ENCODE measurements at regions not wholly inside any gene's neighbourhood (a gene's known extent, or its start where the extent isn't known, plus 50 kb on each side); places are given as distances from the start of the nearest gene placed in this dataset.

- Histone ChIP-seq H3K9me3 (ENCODE audit: low read length) (no peaks in the 10 kb centered on the region), H3K36me3 (replicated peaks in 1 of 2; ENCODE audit: control insufficient read depth in 1 of 2, insufficient read depth in 2 of 2, low read length in 2 of 2) (no peaks in the 10 kb centered on the region), H3K4me2 (ENCODE audit: low read depth, low read length) (no peak overlapping the region), H3K79me2 (ENCODE audit: insufficient read depth, low read length) (no peaks in the 10 kb centered on the region), H3K4me3 (replicated peaks in 1 of 3; ENCODE audit: insufficient read depth in 1 of 3, low read depth in 2 of 3, low read length in 3 of 3) (no peak overlapping the region), H2AFZ (ENCODE audit: low read length) (no peak overlapping the region), H3K4me1 (ENCODE audit: insufficient read depth, low read length) (no peaks in the 10 kb centered on the region), H3K27ac (ENCODE audit: extremely low read length, insufficient read depth, low read length) (no peak overlapping the region), H4K20me1 (ENCODE audit: insufficient read depth, low read length) (no peaks in the 10 kb centered on the region), H3K27me3 (ENCODE audit: control insufficient read depth in 1 of 2, insufficient read depth in 2 of 2, low read length in 2 of 2) (no peaks in the 10 kb centered on the region; a peak in 1 of 5 replicates), H3K9ac (ENCODE audit: insufficient read depth, low read depth, low read length) (no peak overlapping the region)
- CTCF ChIA-PET (ENCODE audit: low intra/inter-chr PET ratio, low total read pairs): no interaction called here
- intact Hi-C loops (cut with micrococcal nuclease; ENCODE audit: unreplicated experiment) (no loop called here), in situ Hi-C loops (cut with HindIII; ENCODE audit: extremely low pct_ligation_motif_present, low pct_unique_long_range_greater_than_20kb) (no loop called here)
- ATAC-seq (no peak), DNase-seq (ENCODE audit: low spot score) (no peak), FAIRE-seq (no peak)
- POLR2A ChIA-PET: no interaction called here
- 0% methylated on average over 2 of the region's 2 CpGs for WGBS (ENCODE audit: low lambda C conversion rate)
- no TSS peak for BruUV-seq (replicated peaks)
- TF ChIP-seq STAG1 (CRISPR knock-in tag; IDR thresholded peaks at IDR 0.05) (no peak), SOX13 (IDR thresholded peaks at IDR 0.05) (no peak), SOX13 (CRISPR knock-in tag; conservative IDR thresholded peaks at IDR 0.05 in 1 of 2, IDR thresholded peaks at IDR 0.05 in 1 of 2) (no peak), HDAC1 (CRISPR knock-in tag; IDR thresholded peaks at IDR 0.05) (no peak), YY1 (IDR thresholded peaks at IDR 0.05; ENCODE audit: insufficient read depth, insufficient replicate concordance, low read depth, low read length) (no peak), ZBTB8A (CRISPR knock-in tag; IDR thresholded peaks at IDR 0.05; ENCODE audit: borderline replicate concordance, low read depth) (no peak), ZNF816 (CRISPR knock-in tag; IDR thresholded peaks at IDR 0.05; ENCODE audit: borderline replicate concordance) (no peak), CHD2 (IDR thresholded peaks at IDR 0.05; ENCODE audit: low read depth, low read length) (no peak), ZBTB44 (CRISPR knock-in tag; IDR thresholded peaks at IDR 0.05) (no peak), ZFX (CRISPR knock-in tag; IDR thresholded peaks at IDR 0.05; ENCODE audit: low read depth) (no peak), ZNF33A (CRISPR knock-in tag; IDR thresholded peaks at IDR 0.05; ENCODE audit: borderline replicate concordance) (no peak)
Measured at GRCh38 chr4:181859439-181859838, 383.8 kb upstream of the TENM3 start.

Measured in HepG2 (cell line).